CD4-positive, alpha-beta T cell (primary cell): ENCODE measurements at regions not wholly inside any gene's neighbourhood (a gene's known extent, or its start where the extent isn't known, plus 50 kb on each side); places are given as distances from the start of the nearest gene placed in this dataset.

ENCODE experiments used
- ATAC-seq: fragments of 200-7000 bp; cut with Tn5 transposase; one replicate; pipeline ENCODE4 v1.10.0; 2022; ENCODE audit warnings: mild to moderate bottlenecking; ENCODE audit not compliant: poor library complexity
- CTCF ChIA-PET: fragments of 350-600 bp; sonication (Branson Sonifier 250); formaldehyde crosslinking; loops from one replicate; lab custom pipeline; 2021; ENCODE audit warnings: antibody characterized with exemption, inconsistent platforms; lab: Charles Lee
- POLR2A ChIA-PET: fragments of 350-600 bp; sonication (Branson Sonifier 250); formaldehyde crosslinking; loops from one replicate; lab custom pipeline; 2021; ENCODE audit warnings: antibody characterized with exemption, inconsistent platforms; lab: Charles Lee
- DNase-seq, 14 experiments: peaks; one replicate each; pipeline ENCODE4 v3.0.0-alpha.2; 2013 to 2020; ENCODE audit warnings: mixed read lengths in 2 of 14
- H3K27ac ChIP-seq, 2 donors: one replicate each; pipeline versions ENCODE4 v1.5.1 to v1.7.0; 2013; ENCODE audit warnings: low read length in 2 of 2, low read depth in 1 of 2, mild to moderate bottlenecking in 1 of 2
- H3K27me3 ChIP-seq, 2 experiments: 1 replicate in 1 of 2; 2 replicates in 1 of 2; pipeline versions ENCODE4 v1.6.1 to v1.7.0; 2013; ENCODE audit warnings: low read length in 2 of 2, control low read depth in 1 of 2, mild to moderate bottlenecking in 1 of 2, moderate library complexity in 1 of 2; ENCODE audit not compliant: insufficient read depth in 2 of 2, control insufficient read depth in 1 of 2
- H3K36me3 ChIP-seq: one replicate; pipeline ENCODE4 v1.6.1; 2013; ENCODE audit warnings: low read length, control low read depth; ENCODE audit not compliant: insufficient read depth
- H3K4me1 ChIP-seq: one replicate; pipeline ENCODE4 v1.6.1; 2013; ENCODE audit warnings: low read length, control low read depth; ENCODE audit not compliant: insufficient read depth
- H3K4me3 ChIP-seq: one replicate; pipeline ENCODE4 v1.5.1; 2013; ENCODE audit warnings: mild to moderate bottlenecking, low read length, moderate library complexity
- H3K9me3 ChIP-seq, 2 experiments: 1 replicate in 1 of 2; 2 replicates in 1 of 2; pipeline versions ENCODE4 v1.6.1 to v1.7.0; 2013; ENCODE audit warnings: low read length in 2 of 2, mild to moderate bottlenecking in 2 of 2, control low read depth in 1 of 2, moderate library complexity in 1 of 2; ENCODE audit not compliant: control insufficient read depth in 1 of 2, insufficient read depth in 1 of 2
- H3K27ac Mint-ChIP-seq: one replicate; pipeline ENCODE4 v1.8.0; 2020; ENCODE audit warnings: mixed read lengths
- H3K27me3 Mint-ChIP-seq: one replicate; pipeline ENCODE4 v1.8.0; 2021; ENCODE audit warnings: mixed read lengths
- H3K36me3 Mint-ChIP-seq: one replicate; pipeline ENCODE4 v1.8.0; 2021; ENCODE audit warnings: low read depth, mixed read lengths
- H3K4me1 Mint-ChIP-seq: one replicate; pipeline ENCODE4 v1.8.0; 2021; ENCODE audit warnings: low read depth, mixed read lengths
- H3K4me3 Mint-ChIP-seq: one replicate; pipeline ENCODE4 v1.8.0; 2020; ENCODE audit warnings: mild to moderate bottlenecking, mixed read lengths
- H3K9me3 Mint-ChIP-seq: one replicate; pipeline ENCODE4 v1.8.0; 2020; ENCODE audit warnings: mixed read lengths
- intact Hi-C, 2 experiments: fragments of 100-400 bp; cut with DNase I in 1 of 2; cut with micrococcal nuclease in 1 of 2; formaldehyde crosslinking; loops; one replicate each; pipeline versions ENCODE4 v1.15.1 to v1.9.0; 2023 to 2025; cut with DNase I, micrococcal nuclease
- TF ChIP-seq, protein P1 (sequence below): fragments of 200-600 bp; IDR thresholded peaks from one replicate; pipeline ENCODE4 v1.8.0; 2022; ENCODE audit warnings: antibody characterized with exemption, mild to moderate bottlenecking

DNA sequence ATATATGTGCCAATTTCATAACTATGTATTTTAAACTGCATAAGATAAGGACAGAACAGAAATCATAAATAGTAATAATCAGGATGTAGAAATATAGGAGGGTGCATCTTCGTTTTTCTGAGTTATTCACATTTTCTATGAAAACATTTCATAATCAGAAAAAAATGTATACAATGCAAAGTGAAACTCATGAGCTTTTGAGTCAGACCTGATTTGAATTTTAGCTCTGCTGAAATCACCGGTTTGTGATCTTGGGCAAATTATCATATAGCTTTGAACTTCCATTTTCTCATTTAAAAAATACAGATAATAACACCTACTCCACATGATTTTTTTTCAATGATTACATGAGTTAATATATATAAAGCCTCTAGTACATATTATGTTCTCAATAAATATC lies 106.9 kb downstream of the KDR start:
- intact Hi-C loops, result no loop called here
- no peak for ATAC-seq
- DNase-seq, result no peak
- Histone ChIP-seq H3K9me3 (peaks cover 0 to 4% of the 10 kb centered on the region in 2 experiments), H3K4me3 (no peak overlapping the region), H3K36me3 (no peaks in the 10 kb centered on the region), H3K27me3 (peaks cover 0 to 3% of the 10 kb centered on the region in 2 experiments), H3K27ac (no peak overlapping the region), H3K4me1 (no peaks in the 10 kb centered on the region)
- ChIA-PET POLR2A (no interaction called here), CTCF (interaction anchor here (1.5 kb wide), 1 partner anchor 16 kb away, joined by 3 read pairs; no protein-coding TSS in a partner anchor)
- Mint-ChIP-seq H3K9me3 (no peaks in the 10 kb centered on the region), H3K27me3 (peaks cover 26% of the 10 kb centered on the region), H3K36me3 (no peaks in the 10 kb centered on the region), H3K27ac (no peak overlapping the region), H3K4me3 (no peak overlapping the region), H3K4me1 (no peaks in the 10 kb centered on the region)
- TF ChIP-seq, protein P1, sequence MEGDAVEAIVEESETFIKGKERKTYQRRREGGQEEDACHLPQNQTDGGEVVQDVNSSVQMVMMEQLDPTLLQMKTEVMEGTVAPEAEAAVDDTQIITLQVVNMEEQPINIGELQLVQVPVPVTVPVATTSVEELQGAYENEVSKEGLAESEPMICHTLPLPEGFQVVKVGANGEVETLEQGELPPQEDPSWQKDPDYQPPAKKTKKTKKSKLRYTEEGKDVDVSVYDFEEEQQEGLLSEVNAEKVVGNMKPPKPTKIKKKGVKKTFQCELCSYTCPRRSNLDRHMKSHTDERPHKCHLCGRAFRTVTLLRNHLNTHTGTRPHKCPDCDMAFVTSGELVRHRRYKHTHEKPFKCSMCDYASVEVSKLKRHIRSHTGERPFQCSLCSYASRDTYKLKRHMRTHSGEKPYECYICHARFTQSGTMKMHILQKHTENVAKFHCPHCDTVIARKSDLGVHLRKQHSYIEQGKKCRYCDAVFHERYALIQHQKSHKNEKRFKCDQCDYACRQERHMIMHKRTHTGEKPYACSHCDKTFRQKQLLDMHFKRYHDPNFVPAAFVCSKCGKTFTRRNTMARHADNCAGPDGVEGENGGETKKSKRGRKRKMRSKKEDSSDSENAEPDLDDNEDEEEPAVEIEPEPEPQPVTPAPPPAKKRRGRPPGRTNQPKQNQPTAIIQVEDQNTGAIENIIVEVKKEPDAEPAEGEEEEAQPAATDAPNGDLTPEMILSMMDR, result no peak

DNA sequence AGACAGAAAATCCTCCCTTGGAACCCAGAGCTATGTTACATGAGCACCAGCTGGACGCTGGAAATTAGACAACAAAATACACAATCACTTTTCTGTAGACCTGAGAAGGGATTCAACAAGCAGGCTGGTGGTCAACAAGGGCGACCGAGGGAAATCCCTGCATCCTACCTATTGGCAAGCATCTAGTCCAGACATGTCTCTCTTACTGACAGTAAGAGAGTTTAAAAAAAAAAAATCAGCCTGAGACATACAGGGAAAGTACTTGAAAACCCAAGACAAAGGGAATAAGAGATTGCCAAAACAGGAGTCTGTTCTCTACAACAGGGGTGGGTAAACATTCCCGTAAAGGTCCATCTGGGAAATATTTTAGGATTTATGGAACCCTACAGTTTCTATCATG lies 108.0 kb downstream of the KDR start:
- H3K36me3 ChIP-seq, result no peaks in the 10 kb centered on the region
- H3K27ac Mint-ChIP-seq, result no peak overlapping the region
- H3K9me3 ChIP-seq, result peaks cover 0 to 1% of the 10 kb centered on the region in 2 experiments
- H3K4me3 Mint-ChIP-seq, result no peak overlapping the region
- H3K4me1 ChIP-seq, result no peaks in the 10 kb centered on the region
- CTCF ChIA-PET, result no interaction called here
- H3K27me3 Mint-ChIP-seq, result peaks cover 26% of the 10 kb centered on the region
- intact Hi-C loops, result no loop called here
- peaks cover 0 to 3% of the 10 kb centered on the region in 2 experiments for H3K27me3 ChIP-seq
- no peak overlapping the region for H3K27ac ChIP-seq
- POLR2A ChIA-PET, result no interaction called here
- H3K4me3 ChIP-seq, result no peak overlapping the region
- TF ChIP-seq, protein P1, result no peak
- H3K4me1 Mint-ChIP-seq, result no peaks in the 10 kb centered on the region
- DNase-seq (no peak), ATAC-seq (no peak)
- no peaks in the 10 kb centered on the region for H3K9me3 Mint-ChIP-seq
- H3K36me3 Mint-ChIP-seq, result no peaks in the 10 kb centered on the region

DNA sequence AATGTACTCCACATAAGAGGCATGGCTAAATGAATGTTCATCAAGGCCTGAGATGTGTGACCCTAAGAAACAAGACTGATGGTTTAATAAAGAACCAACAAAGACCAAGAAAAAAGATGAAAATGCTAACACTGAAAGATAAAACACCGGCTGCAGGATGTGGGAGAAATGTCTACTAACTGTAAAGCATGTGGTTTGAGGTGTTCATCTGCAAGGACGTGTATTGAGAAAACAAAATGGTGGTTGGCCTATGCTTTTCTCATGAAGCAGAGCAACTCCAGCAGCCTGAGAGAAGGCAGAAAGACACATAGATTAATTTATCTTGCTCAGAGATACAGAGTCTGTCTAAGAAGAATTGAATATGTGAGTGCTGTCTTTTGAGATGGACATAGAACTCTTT lies 109.3 kb downstream of the KDR start:
- TF ChIP-seq, protein P1, result no peak
- Histone ChIP-seq H3K4me3 (no peak overlapping the region), H3K9me3 (no peaks in the 10 kb centered on the region), H3K27ac (no peak overlapping the region), H3K27me3 (peaks cover 0 to 3% of the 10 kb centered on the region in 2 experiments), H3K4me1 (no peaks in the 10 kb centered on the region), H3K36me3 (no peaks in the 10 kb centered on the region)
- ChIA-PET POLR2A (no interaction called here), CTCF (no interaction called here)
- Mint-ChIP-seq H3K9me3 (no peaks in the 10 kb centered on the region), H3K4me1 (no peaks in the 10 kb centered on the region), H3K27ac (no peak overlapping the region), H3K36me3 (no peaks in the 10 kb centered on the region), H3K4me3 (no peak overlapping the region), H3K27me3 (peaks cover 28% of the 10 kb centered on the region)
- intact Hi-C loops, result no loop called here
- no peak for ATAC-seq
- no peak for DNase-seq
